ENCODE measurements at regions not wholly inside any gene's neighbourhood (a gene's known extent, or its start where the extent isn't known, plus 50 kb on each side); places are given as distances from the start of the nearest gene placed in this dataset.

- CTCF ChIA-PET, result no interaction called here
- TF ChIP-seq SCRT1 (tag by site-specific recombination; IDR thresholded peaks at IDR 0.05; ENCODE audit: borderline replicate concordance), result no peak
- no peak for TF ChIP-seq HOXA7 (CRISPR knock-in tag; IDR thresholded peaks at IDR 0.05; ENCODE audit: borderline replicate concordance)
- POLR2A ChIA-PET, result no interaction called here
Observed at GRCh38 chr13:34360702-34361101, 542.8 kb downstream of the RFC3 start.

DNA sequence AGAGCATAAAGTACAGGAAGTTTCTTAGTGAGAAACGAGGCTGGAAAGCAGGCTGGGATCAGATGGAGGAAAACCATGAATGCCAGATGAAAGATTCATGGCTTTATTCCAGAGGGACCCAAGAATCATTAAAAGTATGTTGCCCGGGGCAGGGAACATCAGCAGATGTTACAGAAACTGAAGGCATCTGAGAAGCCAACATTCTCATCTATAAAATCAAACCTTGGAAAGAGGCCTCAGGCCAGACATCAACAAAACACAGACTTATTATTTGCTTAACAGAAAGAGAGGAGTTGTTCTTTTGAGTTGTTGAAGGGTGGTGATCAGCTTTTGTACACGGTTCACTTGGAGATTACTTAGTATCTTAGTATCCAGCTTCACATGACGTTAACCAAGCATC lies 543.6 kb downstream of the RFC3 start:
- ChIA-PET POLR2A (no interaction called here), CTCF (no interaction called here)
- Histone ChIP-seq H3K27ac (ENCODE audit: extremely low read depth, low read depth, low read length) (no peak overlapping the region), H3K9me3 (ENCODE audit: control insufficient read depth, insufficient read depth, low read depth, low read length) (no peaks in the 10 kb centered on the region), H3K36me3 (ENCODE audit: control insufficient read depth in 2 of 2, insufficient read depth in 1 of 2, low read length in 2 of 2) (no peaks in the 10 kb centered on the region), H3K4me3 (ENCODE audit: low read depth, low read length) (no peak overlapping the region), H3K4me1 (ENCODE audit: control insufficient read depth, insufficient read depth, low read length) (no peaks in the 10 kb centered on the region)
- TF ChIP-seq EGR2 (tag by site-specific recombination; IDR thresholded peaks at IDR 0.05; ENCODE audit: low read depth), result no peak
- TF ChIP-seq ZNF274 (IDR thresholded peaks at IDR 0.05; ENCODE audit: low read length), result no peak
- no peak for TF ChIP-seq ZNF274 (tag by site-specific recombination; IDR thresholded peaks at IDR 0.05; ENCODE audit: borderline replicate concordance)

More at GRCh38 chr13:34360702-34361101, 542.8 kb downstream of the RFC3 start:
- no peaks in the 10 kb centered on the region for H3K4me1 ChIP-seq (ENCODE audit: control insufficient read depth, insufficient read depth, low read length)
- H3K27ac ChIP-seq (ENCODE audit: extremely low read depth, low read depth, low read length), result no peak overlapping the region
- no peak overlapping the region for H3K4me3 ChIP-seq (ENCODE audit: low read depth, low read length)
- H3K9me3 ChIP-seq (ENCODE audit: control insufficient read depth, insufficient read depth, low read depth, low read length), result no peaks in the 10 kb centered on the region
- no peaks in the 10 kb centered on the region for H3K36me3 ChIP-seq (ENCODE audit: control insufficient read depth in 2 of 2, insufficient read depth in 1 of 2, low read length in 2 of 2)

DNA sequence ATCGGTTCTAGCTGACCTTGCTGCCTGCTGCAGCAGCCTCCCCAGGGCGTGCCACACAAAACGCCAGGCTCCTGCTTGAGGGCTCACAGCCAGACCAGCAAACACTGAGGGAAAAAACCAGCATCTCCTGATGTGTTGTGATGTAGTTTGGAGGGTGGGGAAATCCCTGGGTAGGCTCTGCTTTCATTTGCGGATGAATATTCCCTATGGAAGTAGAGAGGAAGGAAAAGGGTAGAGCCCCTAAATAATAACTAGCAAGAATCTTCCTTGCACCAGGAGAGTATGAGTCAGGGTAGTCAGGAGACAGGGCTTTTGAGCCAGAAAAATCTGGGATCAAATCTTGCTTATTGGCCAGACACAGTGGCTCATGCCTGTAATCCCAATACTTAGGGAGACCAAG lies 545.3 kb downstream of the RFC3 start:
- H3K9me3 ChIP-seq (ENCODE audit: control insufficient read depth, insufficient read depth, low read depth, low read length), result no peaks in the 10 kb centered on the region
- H3K27ac ChIP-seq (ENCODE audit: extremely low read depth, low read depth, low read length), result no peak overlapping the region
- TF ChIP-seq HIC1 (tag by site-specific recombination; IDR thresholded peaks at IDR 0.05) (no peak), ZBTB11 (tag by site-specific recombination; conservative IDR thresholded peaks at IDR 0.05; ENCODE audit: low read depth) (no peak), ZNF501 (tag by site-specific recombination; IDR thresholded peaks at IDR 0.05) (no peak), MZF1 (tag by site-specific recombination; IDR thresholded peaks at IDR 0.05; ENCODE audit: borderline replicate concordance) (no peak), ZNF10 (tag by site-specific recombination; IDR thresholded peaks at IDR 0.05) (no peak), ZNF48 (tag by site-specific recombination; IDR thresholded peaks at IDR 0.05) (no peak), ZNF707 (tag by site-specific recombination; IDR thresholded peaks at IDR 0.05) (no peak), ZNF830 (tag by site-specific recombination; IDR thresholded peaks at IDR 0.05; ENCODE audit: low read depth) (no peak)
- POLR2A ChIA-PET, result no interaction called here
- H3K36me3 ChIP-seq (ENCODE audit: control insufficient read depth in 2 of 2, insufficient read depth in 1 of 2, low read length in 2 of 2), result no peaks in the 10 kb centered on the region
- H3K4me1 ChIP-seq (ENCODE audit: control insufficient read depth, insufficient read depth, low read length), result no peaks in the 10 kb centered on the region
- CTCF ChIA-PET, result no interaction called here
- no peak overlapping the region for H3K4me3 ChIP-seq (ENCODE audit: low read depth, low read length)

DNA sequence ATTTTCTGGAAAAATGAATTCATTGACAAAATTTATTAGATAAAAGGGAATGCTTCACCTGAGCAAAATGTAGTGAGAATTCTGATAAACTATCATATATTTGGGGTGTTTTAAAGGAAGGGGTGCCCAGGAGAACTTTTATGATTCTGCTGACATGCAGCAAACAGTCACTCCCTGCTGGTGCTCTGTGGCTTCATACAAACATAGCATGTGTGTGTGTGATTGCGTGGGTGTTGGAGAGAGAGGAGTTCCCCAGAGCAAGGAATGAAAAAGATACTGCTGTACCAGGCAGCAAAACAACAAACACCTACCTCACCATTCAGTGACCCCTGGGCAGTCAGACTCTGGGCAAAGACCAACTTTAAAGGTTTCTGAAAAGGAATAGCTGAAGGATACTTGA lies 546.7 kb downstream of the RFC3 start:
- Histone ChIP-seq H3K36me3 (ENCODE audit: control insufficient read depth in 2 of 2, insufficient read depth in 1 of 2, low read length in 2 of 2) (no peaks in the 10 kb centered on the region), H3K4me3 (ENCODE audit: low read depth, low read length) (no peak overlapping the region), H3K4me1 (ENCODE audit: control insufficient read depth, insufficient read depth, low read length) (no peaks in the 10 kb centered on the region), H3K9me3 (ENCODE audit: control insufficient read depth, insufficient read depth, low read depth, low read length) (no peaks in the 10 kb centered on the region), H3K27ac (ENCODE audit: extremely low read depth, low read depth, low read length) (no peak overlapping the region)
- POLR2A ChIA-PET, result no interaction called here
- TF ChIP-seq ZNF777 (tag by site-specific recombination; IDR thresholded peaks at IDR 0.05; ENCODE audit: borderline replicate concordance), result no peak
- peak; percentile 51 for TF ChIP-seq ZFHX2 (tag by site-specific recombination; conservative IDR thresholded peaks at IDR 0.05)
- CTCF ChIA-PET, result no interaction called here
